Right lobe of liver (tissue), 4 donors: ENCODE measurements at regions not wholly inside any gene's neighbourhood (a gene's known extent, or its start where the extent isn't known, plus 50 kb on each side); places are given as distances from the start of the nearest gene placed in this dataset.

ENCODE experiments used
- CTCF ChIP-seq, 4 donors: fragments of 200-600 bp in 3 of 4; fragments of 450-650 bp in 1 of 4; IDR thresholded peaks; one replicate each; pipeline versions ENCODE4 v1.5.1 to v1.8.0; 2016 to 2022; ENCODE audit warnings: antibody characterized with exemption in 4 of 4, mild to moderate bottlenecking in 2 of 4
- POLR2A ChIP-seq: fragments of 450-650 bp; IDR thresholded peaks from one replicate; pipeline ENCODE4 v1.6.1; 2017; ENCODE audit warnings: antibody characterized with exemption, mild to moderate bottlenecking
- donor health status: DM: no; HTN: no; CAD: no.
- donor health status: DM: no; HTN: no; CAD: no.
- donor health status: DM: no; HTN: yes; CAD: no.

- no peak for TF ChIP-seq CTCF (IDR thresholded peaks at IDR 0.05)
- TF ChIP-seq POLR2A: no peak
These were observed 255.6 kb upstream of the SLC30A5 start for GRCh38 chr5:68838157-68838718.
